Sigmoid colon (tissue), 4 donors: ENCODE measurements at regions not wholly inside any gene's neighbourhood (a gene's known extent, or its start where the extent isn't known, plus 50 kb on each side); places are given as distances from the start of the nearest gene placed in this dataset.

Experiments used
- POLR2A ChIP-seq, 2 donors: fragments of 450-650 bp; IDR thresholded peaks; one replicate each; pipeline ENCODE4 v1.6.1; 2016; ENCODE audit warnings: antibody characterized with exemption in 2 of 2, mild to moderate bottlenecking in 2 of 2, moderate library complexity in 2 of 2
- POLR2AphosphoS5 ChIP-seq, 4 donors: sonication (generic); formaldehyde crosslinking; IDR thresholded peaks; one replicate each; pipeline ENCODE4 v1.6.1; 2017; ENCODE audit warnings: antibody characterized with exemption in 4 of 4
- TF ChIP-seq, protein P1 (sequence below), 4 experiments: fragments of 450-650 bp in 3 of 4; fragments of 200-600 bp in 1 of 4; IDR thresholded peaks; one replicate each; pipeline ENCODE4 v1.5.1; 2016 to 2019; ENCODE audit warnings: antibody characterized with exemption in 4 of 4, mild to moderate bottlenecking in 3 of 4, moderate library complexity in 2 of 4

DNA sequence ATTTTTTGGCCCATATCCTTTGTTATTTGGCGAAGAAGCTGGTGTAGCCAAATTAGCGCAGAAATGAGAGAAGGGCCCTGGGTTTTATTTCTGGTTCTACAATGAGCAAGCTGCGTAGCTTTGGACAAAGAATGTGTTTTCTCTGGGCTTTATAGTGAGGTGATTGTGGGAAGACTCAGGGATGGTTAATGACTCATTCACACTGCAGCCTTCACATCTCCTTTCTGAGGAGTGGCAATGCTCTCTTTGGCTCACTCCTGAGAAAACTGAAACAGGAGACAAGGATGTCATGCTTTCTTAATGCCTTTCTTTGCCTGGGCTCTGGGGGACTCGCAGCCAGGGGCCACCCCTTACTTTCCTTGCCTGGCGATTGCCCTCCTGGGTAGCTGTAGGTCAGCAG lies 271.0 kb upstream of the PODXL start:
- TF ChIP-seq, protein P1, sequence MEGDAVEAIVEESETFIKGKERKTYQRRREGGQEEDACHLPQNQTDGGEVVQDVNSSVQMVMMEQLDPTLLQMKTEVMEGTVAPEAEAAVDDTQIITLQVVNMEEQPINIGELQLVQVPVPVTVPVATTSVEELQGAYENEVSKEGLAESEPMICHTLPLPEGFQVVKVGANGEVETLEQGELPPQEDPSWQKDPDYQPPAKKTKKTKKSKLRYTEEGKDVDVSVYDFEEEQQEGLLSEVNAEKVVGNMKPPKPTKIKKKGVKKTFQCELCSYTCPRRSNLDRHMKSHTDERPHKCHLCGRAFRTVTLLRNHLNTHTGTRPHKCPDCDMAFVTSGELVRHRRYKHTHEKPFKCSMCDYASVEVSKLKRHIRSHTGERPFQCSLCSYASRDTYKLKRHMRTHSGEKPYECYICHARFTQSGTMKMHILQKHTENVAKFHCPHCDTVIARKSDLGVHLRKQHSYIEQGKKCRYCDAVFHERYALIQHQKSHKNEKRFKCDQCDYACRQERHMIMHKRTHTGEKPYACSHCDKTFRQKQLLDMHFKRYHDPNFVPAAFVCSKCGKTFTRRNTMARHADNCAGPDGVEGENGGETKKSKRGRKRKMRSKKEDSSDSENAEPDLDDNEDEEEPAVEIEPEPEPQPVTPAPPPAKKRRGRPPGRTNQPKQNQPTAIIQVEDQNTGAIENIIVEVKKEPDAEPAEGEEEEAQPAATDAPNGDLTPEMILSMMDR (IDR thresholded peaks at IDR 0.05), result no peak
- TF ChIP-seq POLR2AphosphoS5 (IDR thresholded peaks at IDR 0.05) (no peak), POLR2A (IDR thresholded peaks at IDR 0.05) (no peak)
